HG03103 (cell line): ENCODE measurements at regions not wholly inside any gene's neighbourhood (a gene's known extent, or its start where the extent isn't known, plus 50 kb on each side); places are given as distances from the start of the nearest gene placed in this dataset.

ENCODE experiments used
- ATAC-seq: cut with Tn5 transposase; IDR thresholded peaks from one replicate; pipeline ENCODE4 v1.9.1; 2021; ENCODE audit warnings: low read depth; ENCODE audit not compliant: unreplicated experiment

- ATAC-seq = no peak
These were observed 392.5 kb upstream of the PTBP2 start for GRCh38 chr1:96329121-96329520.

- no peak for ATAC-seq
These were observed 390.0 kb upstream of the PTBP2 start for GRCh38 chr1:96331596-96331995.

- no peak for ATAC-seq
These were observed 387.9 kb upstream of the PTBP2 start for GRCh38 chr1:96333522-96334235.

GRCh38 chr1:96334236-96334557, 387.4 kb upstream of the PTBP2 start:
- no peak for ATAC-seq

- ATAC-seq = no peak
These were observed 383.0 kb upstream of the PTBP2 start for GRCh38 chr1:96338622-96339021.

GRCh38 chr1:96340686-96341085, 380.9 kb upstream of the PTBP2 start:
- ATAC-seq = no peak

- ATAC-seq = no peak
These were observed 374.9 kb upstream of the PTBP2 start for GRCh38 chr1:96346719-96347118.

GRCh38 chr1:96349896-96350295, 371.7 kb upstream of the PTBP2 start:
- ATAC-seq = no peak

- no peak for ATAC-seq
These were observed 368.9 kb upstream of the PTBP2 start for GRCh38 chr1:96352733-96353132.

GRCh38 chr1:96355521-96355920, 366.1 kb upstream of the PTBP2 start:
- ATAC-seq = no peak

- no peak for ATAC-seq
These were observed 365.6 kb upstream of the PTBP2 start for GRCh38 chr1:96355961-96356360.

GRCh38 chr1:96357141-96357765, 364.3 kb upstream of the PTBP2 start:
- ATAC-seq = no peak

GRCh38 chr1:96358057-96358456, 363.5 kb upstream of the PTBP2 start:
- no peak for ATAC-seq

GRCh38 chr1:96360036-96360795, 361.4 kb upstream of the PTBP2 start:
- ATAC-seq = no peak

GRCh38 chr1:96361271-96361856, 360.2 kb upstream of the PTBP2 start:
- no peak for ATAC-seq

GRCh38 chr1:96361961-96362360, 359.6 kb upstream of the PTBP2 start:
- ATAC-seq = no peak

- no peak for ATAC-seq
These were observed 359.0 kb upstream of the PTBP2 start for GRCh38 chr1:96362623-96363022.

GRCh38 chr1:96363826-96364225, 357.8 kb upstream of the PTBP2 start:
- no peak for ATAC-seq

- ATAC-seq = no peak
These were observed 357.0 kb upstream of the PTBP2 start for GRCh38 chr1:96364576-96364975.

- ATAC-seq = no peak
These were observed 356.5 kb upstream of the PTBP2 start for GRCh38 chr1:96365076-96365475.

GRCh38 chr1:96365596-96366390, 355.8 kb upstream of the PTBP2 start:
- no peak for ATAC-seq
